Globus pallidus (tissue), 1 donor: ENCODE measurements at regions not wholly inside any gene's neighbourhood (a gene's known extent, or its start where the extent isn't known, plus 50 kb on each side); places are given as distances from the start of the nearest gene placed in this dataset.

Experiments used
- DNase-seq: peaks from one replicate; pipeline ENCODE4 v3.0.0-alpha.2; 2015; ENCODE audit warnings: low spot score

DNA sequence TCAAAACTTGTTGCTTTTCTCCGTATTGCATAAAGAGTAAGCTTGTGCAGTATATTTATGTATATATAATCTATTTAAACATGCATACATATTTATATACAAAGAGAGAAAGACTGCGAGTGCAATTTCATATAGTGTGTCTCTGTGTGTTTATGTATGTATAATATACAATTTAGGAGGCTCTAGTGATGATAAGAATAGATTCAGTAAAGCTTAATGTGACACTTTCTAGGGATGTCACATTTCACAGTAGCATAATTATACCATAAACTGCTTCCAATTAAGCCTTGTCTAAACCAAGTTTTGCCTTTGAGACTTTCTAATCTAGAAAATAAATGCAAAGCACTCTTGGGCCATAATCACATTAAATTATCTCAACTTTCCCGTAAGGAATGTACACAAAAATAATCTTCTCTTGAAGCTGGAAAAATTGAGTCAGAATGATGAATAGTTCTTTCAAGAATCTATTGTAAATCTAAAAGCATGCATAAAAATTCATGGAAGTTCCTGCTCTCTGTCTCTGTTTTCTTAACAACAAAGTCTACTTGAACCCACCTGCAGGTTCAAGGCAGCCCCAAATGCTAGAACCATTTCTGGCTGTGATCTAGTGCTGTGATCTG is 114.1 kb upstream of the NPY2R start:
- no peak for DNase-seq

DNA sequence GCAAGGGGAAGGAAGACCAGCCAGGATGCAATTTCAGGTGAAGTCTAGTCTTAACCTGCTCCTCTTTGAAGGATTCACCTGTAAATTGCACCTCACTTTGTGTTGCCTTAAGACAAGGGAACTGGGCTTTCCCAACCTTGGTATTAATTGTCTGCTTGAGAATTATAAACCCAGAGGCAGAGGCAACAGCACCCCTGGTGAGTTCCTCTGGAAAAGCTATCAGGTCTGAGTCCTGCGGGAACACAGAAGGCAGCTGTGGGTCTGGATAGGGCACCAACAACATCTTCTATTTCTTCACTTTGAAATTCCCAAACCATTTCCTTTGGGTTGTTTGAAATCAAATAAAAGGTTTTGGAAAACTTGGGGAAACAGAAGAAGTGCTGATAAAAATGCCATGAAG is 109.2 kb upstream of the NPY2R start:
- DNase-seq: no peak

DNA sequence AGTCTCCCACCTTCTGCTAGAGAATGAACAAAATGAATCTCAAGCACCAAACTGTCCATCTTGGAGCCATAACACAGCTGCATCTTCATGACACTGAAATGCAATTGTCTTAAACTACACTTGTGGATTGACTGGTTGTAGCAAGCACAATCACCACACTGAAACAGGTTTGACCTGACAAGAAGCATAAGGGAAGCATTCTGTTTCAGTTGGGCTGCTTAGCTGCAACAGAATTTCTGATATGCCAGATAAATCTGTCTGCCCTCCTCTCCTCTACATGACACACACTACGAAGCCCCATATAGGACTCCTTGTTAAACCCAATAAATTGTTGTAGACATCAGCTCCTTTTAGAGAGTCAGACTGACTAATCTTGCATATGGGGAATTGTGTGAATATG is 101.8 kb upstream of the NPY2R start:
- no peak for DNase-seq

DNA sequence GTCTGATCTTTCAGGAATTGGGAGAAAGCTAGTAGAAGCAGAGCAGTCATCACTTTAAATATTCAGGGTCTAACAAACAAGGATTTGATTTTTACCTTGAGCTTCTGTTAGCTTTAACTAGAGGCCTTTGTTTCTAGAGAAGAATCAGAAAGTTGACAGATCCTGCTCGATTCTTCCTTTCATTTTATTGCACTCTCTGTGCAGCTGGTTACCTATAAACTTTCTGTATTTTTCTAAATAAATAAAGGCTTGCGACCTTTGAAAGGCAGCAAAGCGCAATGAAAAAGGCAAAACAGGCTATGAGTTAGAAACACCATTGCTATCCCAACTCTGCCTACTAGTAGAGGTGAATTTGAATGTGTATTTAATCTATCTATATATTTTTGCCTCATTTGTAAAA is 101.4 kb upstream of the NPY2R start:
- DNase-seq: no peak

DNA sequence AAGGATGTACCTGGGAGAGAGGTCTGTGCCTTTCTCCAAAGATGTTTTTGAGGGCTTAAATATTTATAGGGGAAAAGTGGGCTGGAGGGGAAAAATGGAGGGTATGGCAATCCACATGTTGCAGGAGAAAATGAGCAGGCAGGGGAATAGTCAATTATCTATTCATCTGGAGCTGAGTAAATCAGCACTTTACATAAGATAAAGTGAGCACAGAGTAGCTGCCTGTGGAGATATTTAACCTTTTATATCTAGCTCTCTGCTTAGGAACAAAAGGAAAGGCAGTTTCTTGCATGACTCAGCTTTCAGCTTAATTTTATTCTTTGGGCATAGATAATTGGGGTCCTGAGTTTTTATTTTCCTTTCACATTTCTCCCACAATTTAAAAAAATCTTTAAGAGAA is 93.6 kb upstream of the NPY2R start:
- no peak for DNase-seq

DNA sequence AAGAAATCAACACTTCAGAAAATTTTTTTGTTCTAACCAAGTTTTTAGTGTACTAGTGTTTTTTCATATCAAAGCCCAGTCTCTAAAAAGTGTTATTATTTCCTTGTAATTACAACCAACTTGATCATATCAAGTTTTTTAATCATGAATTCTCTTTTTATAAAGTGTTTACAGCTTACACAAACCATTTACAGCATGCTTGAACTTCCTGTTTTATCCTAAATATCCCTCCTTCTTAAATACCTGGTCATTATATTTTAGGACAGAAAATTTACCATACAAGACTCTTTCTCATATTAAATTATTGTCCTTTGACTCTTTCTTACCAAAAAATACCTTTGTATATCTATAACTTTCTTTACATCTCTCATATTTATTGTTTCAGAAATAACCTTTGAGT is 89.4 kb upstream of the NPY2R start:
- DNase-seq: no peak

DNA sequence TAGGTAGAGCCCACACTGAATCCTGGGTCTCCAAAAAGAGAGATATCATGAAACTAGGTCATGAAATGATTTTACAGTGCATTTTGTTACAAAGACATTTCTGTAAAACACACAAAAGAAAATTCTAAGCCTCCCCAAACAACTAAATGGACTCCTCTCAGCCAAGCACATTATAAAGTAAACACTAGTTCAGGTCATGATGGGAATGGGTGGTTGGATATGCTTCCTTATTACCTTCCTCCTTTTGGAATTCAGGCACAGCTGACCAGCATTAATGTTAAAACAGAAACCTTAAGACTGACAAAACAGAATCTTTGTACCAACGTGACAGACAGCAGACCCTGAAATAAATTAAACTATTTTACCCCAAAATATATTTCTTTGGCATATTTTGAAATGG is 87.9 kb upstream of the NPY2R start:
- no peak for DNase-seq

DNA sequence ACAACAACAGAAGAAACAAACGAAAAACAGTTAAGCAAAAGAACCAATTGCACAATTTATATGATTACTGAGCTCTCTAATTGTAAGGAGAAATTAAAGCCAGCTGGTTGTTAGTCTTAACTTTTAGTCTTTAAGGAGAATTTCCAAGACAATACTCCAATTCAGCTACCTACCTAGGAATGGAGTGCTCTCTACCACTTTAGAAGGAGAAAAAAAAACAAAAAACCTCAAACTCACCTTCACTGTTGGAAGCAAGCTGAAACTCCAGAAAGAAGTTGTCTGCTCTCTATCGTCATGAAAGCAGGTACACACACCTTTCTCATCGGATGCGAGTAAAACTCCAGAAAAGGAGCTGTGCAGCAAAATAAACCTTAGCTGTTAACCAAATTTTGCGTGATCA is 86.1 kb upstream of the NPY2R start:
- no peak for DNase-seq

DNA sequence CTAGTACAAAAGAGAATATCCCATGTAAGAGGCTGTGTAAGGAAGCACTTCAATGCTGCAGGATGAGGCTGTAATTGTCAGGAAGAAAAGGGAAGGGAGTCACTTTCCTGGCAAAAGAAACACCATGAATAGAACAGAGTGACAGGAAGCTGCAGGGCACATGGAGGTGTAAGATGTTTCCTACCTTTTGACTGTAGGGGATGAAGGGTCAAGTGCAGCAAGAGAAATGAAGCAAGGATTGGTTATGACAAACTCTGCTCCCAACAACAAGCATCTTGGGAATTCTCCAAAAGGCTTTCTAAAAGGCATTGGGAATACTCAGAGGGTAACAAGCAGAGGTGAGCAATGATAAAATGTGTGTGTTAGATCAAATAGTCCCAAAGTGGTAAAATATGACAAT is 74.3 kb upstream of the NPY2R start:
- DNase-seq: no peak

DNA sequence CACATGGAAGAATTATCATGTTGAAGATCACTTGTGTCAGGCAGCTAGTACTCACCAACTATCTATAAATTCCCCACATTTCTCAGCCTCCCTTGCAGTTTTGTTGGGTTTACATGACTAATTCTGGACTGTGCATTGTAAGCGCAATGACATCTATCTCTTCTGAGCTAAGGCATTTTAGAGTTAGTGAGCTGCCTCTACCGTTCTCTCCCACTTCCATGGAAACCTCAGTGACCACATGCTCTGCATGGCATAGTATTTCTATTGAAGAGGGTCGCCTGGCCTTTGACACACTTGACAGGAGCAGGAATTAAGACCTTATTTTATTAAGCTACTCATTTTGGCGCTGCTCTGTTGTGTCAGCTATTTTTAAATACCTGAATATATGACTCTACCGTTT is 67.5 kb upstream of the NPY2R start:
- no peak for DNase-seq

DNA sequence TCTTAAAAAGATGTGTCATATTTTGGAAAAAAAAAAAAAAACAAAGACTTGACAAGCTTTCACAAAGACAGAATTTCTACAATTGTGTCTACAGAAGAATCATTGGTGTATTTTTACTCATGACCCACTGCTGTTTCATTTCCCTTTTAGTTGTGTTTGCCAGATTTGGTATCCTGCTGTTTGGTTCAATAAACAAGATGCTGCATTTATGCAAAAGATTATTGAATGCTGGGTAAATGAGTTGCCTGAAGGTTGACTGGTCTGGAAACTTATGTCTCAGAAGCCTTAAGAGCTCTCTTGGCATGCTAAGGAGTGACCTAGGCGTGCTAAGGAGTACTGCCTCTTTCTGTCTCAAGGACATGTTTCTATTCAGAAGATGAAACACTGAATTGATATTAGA is 64.9 kb upstream of the NPY2R start:
- no peak for DNase-seq
